GM12878 (cell line): ENCODE measurements at regions not wholly inside any gene's neighbourhood (a gene's known extent, or its start where the extent isn't known, plus 50 kb on each side); places are given as distances from the start of the nearest gene placed in this dataset.

ENCODE experiments used
- ATAC-seq: fragments of 200-7000 bp; cut with Tn5 transposase; 3 replicates; pipeline ENCODE4 v1.9.1; 2020; ENCODE audit warnings: mild to moderate bottlenecking, moderate library complexity
- BruUV-seq: library from RNA; stranded (reverse); fragments of 400-500 nt; replicated peaks from 2 replicates; lab custom pipeline; 2021; lab: Mats Ljungman, UMichigan
- CTCF ChIA-PET: fragments of 300-600 bp; sonication (Branson Sonifier 250); formaldehyde crosslinking; extraction: SDS; loops from one replicate; lab custom pipeline; 2021; ENCODE audit warnings: inconsistent platforms; lab: Yijun Ruan, JAX
- POLR2A ChIA-PET: fragments of 350-600 bp; formaldehyde crosslinking; extraction: SDS; loops from one replicate; lab custom pipeline; 2021; ENCODE audit warnings: inconsistent platforms; lab: Charles Lee
- RAD21 ChIA-PET: fragments of 300-600 bp; sonication (Branson Sonifier 250); formaldehyde crosslinking; loops from one replicate; lab custom pipeline; 2023; ENCODE audit warnings: antibody characterized with exemption; ENCODE audit not compliant: unreplicated experiment; lab: Charles Lee
- SMC1A ChIA-PET: fragments of 300-600 bp; sonication (Branson Sonifier 250); formaldehyde crosslinking; loops from one replicate; lab custom pipeline; 2023; ENCODE audit not compliant: unreplicated experiment, uncharacterized antibody; lab: Charles Lee
- DNase-seq: peaks from one replicate; pipeline ENCODE4 v3.0.0-alpha.2; 2011; ENCODE audit warnings: low read depth, low spot score
- FAIRE-seq: peaks from 3 replicates; lab custom pipeline; 2011; peaks lifted over from hg19 to GRCh38; lab: Jason Lieb, UNC
- H2AFZ ChIP-seq: 2 replicates; pipeline ENCODE4 v1.6.0; 2011; ENCODE audit warnings: low read depth, low read length, control low read depth; ENCODE audit not compliant: control insufficient read depth
- H3K27ac ChIP-seq: 2 replicates; pipeline ENCODE4 v1.5.1; 2011; ENCODE audit warnings: control low read depth; ENCODE audit not compliant: control insufficient read depth, insufficient read depth
- H3K27me3 ChIP-seq, 2 experiments: replicated peaks in 1 of 2; 2 replicates each; pipeline versions ENCODE4 v1.6.0 to v1.6.1; 2011; ENCODE audit warnings: low read length in 1 of 2; ENCODE audit not compliant: control insufficient read depth in 2 of 2, insufficient read depth in 2 of 2
- H3K36me3 ChIP-seq, 2 experiments: 2 replicates each; pipeline ENCODE4 v1.5.1; 2011; ENCODE audit warnings: low read length in 1 of 2; ENCODE audit not compliant: control insufficient read depth in 2 of 2, insufficient read depth in 2 of 2
- H3K4me1 ChIP-seq: 2 replicates; pipeline ENCODE4 v1.6.1; 2011; ENCODE audit warnings: mild to moderate bottlenecking, low read length, moderate library complexity, mixed read lengths; ENCODE audit not compliant: control insufficient read depth, insufficient read depth
- H3K4me2 ChIP-seq: 2 replicates; pipeline ENCODE4 v1.6.0; 2011; ENCODE audit warnings: control low read depth; ENCODE audit not compliant: control insufficient read depth, insufficient read depth
- H3K4me3 ChIP-seq: fragments of 200-600 bp; sonication (generic); 2 replicates; pipeline ENCODE4 v1.5.1; 2016
- H3K79me2 ChIP-seq: 2 replicates; pipeline ENCODE4 v1.6.0; 2011; ENCODE audit warnings: low read length; ENCODE audit not compliant: control insufficient read depth, insufficient read depth
- H3K9ac ChIP-seq: 2 replicates; pipeline ENCODE4 v1.8.0; 2011; ENCODE audit warnings: low read length, control low read depth, mixed read lengths; ENCODE audit not compliant: control insufficient read depth, insufficient read depth
- H3K9me3 ChIP-seq: replicated peaks from 3 replicates; pipeline ENCODE4 v1.5.1; 2011; ENCODE audit warnings: mild to moderate bottlenecking, low read length; ENCODE audit not compliant: control insufficient read depth, insufficient read depth
- H4K20me1 ChIP-seq: 2 replicates; pipeline ENCODE4 v1.6.0; 2011; ENCODE audit not compliant: control insufficient read depth, insufficient read depth
- CHD1 ChIP-seq: IDR thresholded peaks from 2 replicates; pipeline ENCODE4 v1.6.1; 2012; ENCODE audit warnings: low read depth, low read length, improper control_type of control experiment
- FOXK2 ChIP-seq: fragments of 450-650 bp; IDR thresholded peaks from 2 replicates; pipeline ENCODE4 v1.6.1; 2017; ENCODE audit warnings: mild to moderate bottlenecking, moderate library complexity
- KDM1A ChIP-seq: fragments of 200-600 bp; sonication (generic); IDR thresholded peaks from 2 replicates; pipeline ENCODE4 v1.6.1; 2016; ENCODE audit warnings: borderline replicate concordance
- MEF2B ChIP-seq: fragments of 450-650 bp; IDR thresholded peaks from 2 replicates; pipeline ENCODE4 v1.6.1; 2018; ENCODE audit warnings: mild to moderate bottlenecking, moderate library complexity; ENCODE audit not compliant: partially characterized antibody, poor library complexity, severe bottlenecking
- SIN3A ChIP-seq: IDR thresholded peaks from 2 replicates; pipeline ENCODE4 v1.6.1; 2012; ENCODE audit warnings: low read depth, low read length, improper control_type of control experiment
- SMARCA5 ChIP-seq: fragments of 450-650 bp; IDR thresholded peaks from 2 replicates; pipeline ENCODE4 v1.6.1; 2017; ENCODE audit warnings: mild to moderate bottlenecking
- SMC3 ChIP-seq: IDR thresholded peaks from 2 replicates; pipeline ENCODE4 v1.6.1; 2011; ENCODE audit warnings: low read length, improper control_type of control experiment, borderline replicate concordance
- SPI1 ChIP-seq: IDR thresholded peaks from 2 replicates; pipeline ENCODE4 v1.6.1; 2011; ENCODE audit warnings: low read depth, mild to moderate bottlenecking, low read length, moderate library complexity, borderline replicate concordance; ENCODE audit not compliant: insufficient read depth
- WGBS: methylation state at CpG from one replicate; pipeline ENCODE4 v1.1.6; 2016; ENCODE audit warnings: low lambda C conversion rate; ENCODE audit not compliant: insufficient replicate concordance, insufficient coverage; ENCODE audit errors: missing lambda C conversion rate; 5-methylcytosine and 5-hydroxymethylcytosine counted together
- in situ Hi-C: fragments of 300-500 bp; cut with MboI; formaldehyde crosslinking; loops from 9 replicates; pipeline ENCODE4 v1.14.3; 2018; ENCODE audit warnings: mixed read lengths
- intact Hi-C: fragments of 100-400 bp; cut with micrococcal nuclease; formaldehyde crosslinking; loops from one replicate; pipeline ENCODE4 v1.14.2; 2022; ENCODE audit not compliant: unreplicated experiment
- TF ChIP-seq, protein P1 (sequence below): fragments of 450-650 bp; IDR thresholded peaks from 2 replicates; pipeline ENCODE4 v1.6.1; 2017; ENCODE audit warnings: borderline replicate concordance
- TF ChIP-seq, protein P2 (sequence below): IDR thresholded peaks from 2 replicates; pipeline ENCODE4 v1.6.1; 2011; ENCODE audit warnings: borderline replicate concordance, low read depth, mild to moderate bottlenecking, moderate library complexity, low read length; ENCODE audit not compliant: insufficient read depth, poor library complexity, severe bottlenecking

DNA sequence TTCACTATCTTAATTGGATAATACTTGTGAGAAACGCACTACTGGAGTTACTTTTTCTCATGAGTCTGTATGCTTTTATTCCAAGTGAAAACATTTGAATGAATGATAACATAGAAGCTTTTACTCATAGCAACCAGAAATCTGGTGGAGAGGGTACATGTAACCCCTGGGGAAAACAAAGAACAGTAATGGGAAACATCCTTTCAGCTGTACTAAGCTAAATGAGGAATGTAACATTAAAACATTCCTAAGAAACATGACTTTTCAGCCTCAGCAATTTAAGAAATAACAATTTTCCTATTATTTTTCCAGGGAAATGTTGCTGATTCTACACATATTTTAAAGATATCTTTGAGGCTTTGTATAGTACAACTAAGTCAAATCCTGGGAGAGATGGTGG is 97.2 kb upstream of the CEP126 start:
- Histone ChIP-seq H3K36me3 (no peaks in the 10 kb centered on the region), H3K4me1 (no peaks in the 10 kb centered on the region), H3K27me3 (no peaks in the 10 kb centered on the region), H3K27ac (no peak overlapping the region), H4K20me1 (no peaks in the 10 kb centered on the region), H3K79me2 (no peaks in the 10 kb centered on the region), H3K9me3 (no peaks in the 10 kb centered on the region), H3K4me3 (no peak overlapping the region), H3K4me2 (no peak overlapping the region), H2AFZ (no peak overlapping the region), H3K9ac (no peak overlapping the region)
- WGBS = 29% methylated on average over 1 of the region's 1 CpG
- in situ Hi-C loops (no loop called here), intact Hi-C loops (no loop called here)
- ATAC-seq (no peak), DNase-seq (no peak), FAIRE-seq (no peak)
- ChIA-PET RAD21 (no interaction called here), POLR2A (no interaction called here), CTCF (no interaction called here), SMC1A (no interaction called here)
- no TSS peak for BruUV-seq
- no peak for TF ChIP-seq SMARCA5
- TF ChIP-seq KDM1A = no peak
- no peak for TF ChIP-seq SIN3A
- TF ChIP-seq, protein P1, sequence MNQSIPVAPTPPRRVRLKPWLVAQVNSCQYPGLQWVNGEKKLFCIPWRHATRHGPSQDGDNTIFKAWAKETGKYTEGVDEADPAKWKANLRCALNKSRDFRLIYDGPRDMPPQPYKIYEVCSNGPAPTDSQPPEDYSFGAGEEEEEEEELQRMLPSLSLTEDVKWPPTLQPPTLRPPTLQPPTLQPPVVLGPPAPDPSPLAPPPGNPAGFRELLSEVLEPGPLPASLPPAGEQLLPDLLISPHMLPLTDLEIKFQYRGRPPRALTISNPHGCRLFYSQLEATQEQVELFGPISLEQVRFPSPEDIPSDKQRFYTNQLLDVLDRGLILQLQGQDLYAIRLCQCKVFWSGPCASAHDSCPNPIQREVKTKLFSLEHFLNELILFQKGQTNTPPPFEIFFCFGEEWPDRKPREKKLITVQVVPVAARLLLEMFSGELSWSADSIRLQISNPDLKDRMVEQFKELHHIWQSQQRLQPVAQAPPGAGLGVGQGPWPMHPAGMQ = no peak
- TF ChIP-seq SMC3 = no peak
- TF ChIP-seq, protein P2, sequence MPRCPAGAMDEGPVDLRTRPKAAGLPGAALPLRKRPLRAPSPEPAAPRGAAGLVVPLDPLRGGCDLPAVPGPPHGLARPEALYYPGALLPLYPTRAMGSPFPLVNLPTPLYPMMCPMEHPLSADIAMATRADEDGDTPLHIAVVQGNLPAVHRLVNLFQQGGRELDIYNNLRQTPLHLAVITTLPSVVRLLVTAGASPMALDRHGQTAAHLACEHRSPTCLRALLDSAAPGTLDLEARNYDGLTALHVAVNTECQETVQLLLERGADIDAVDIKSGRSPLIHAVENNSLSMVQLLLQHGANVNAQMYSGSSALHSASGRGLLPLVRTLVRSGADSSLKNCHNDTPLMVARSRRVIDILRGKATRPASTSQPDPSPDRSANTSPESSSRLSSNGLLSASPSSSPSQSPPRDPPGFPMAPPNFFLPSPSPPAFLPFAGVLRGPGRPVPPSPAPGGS = no peak
- no peak for TF ChIP-seq CHD1
- TF ChIP-seq FOXK2 = no peak
- no peak for TF ChIP-seq SPI1
- no peak for TF ChIP-seq MEF2B
